Epithelial cell of proximal tubule (primary cell): ENCODE measurements at regions not wholly inside any gene's neighbourhood (a gene's known extent, or its start where the extent isn't known, plus 50 kb on each side); places are given as distances from the start of the nearest gene placed in this dataset.
"Not testable (repeated sequence)": the region's sequence is repeated elsewhere in the genome, so short reads cannot be mapped to it uniquely, and the experiment has no call there.

Source experiments
- DNase-seq: peaks from one replicate; pipeline ENCODE4 v3.0.0-alpha.2; 2011; ENCODE audit warnings: low read depth
- H3K4me3 ChIP-seq: 2 replicates; pipeline ENCODE4 v1.5.1; 2011; ENCODE audit warnings: low read depth, mild to moderate bottlenecking, low read length
- TF ChIP-seq, protein P1 (sequence below): conservative IDR thresholded peaks from 2 replicates; pipeline ENCODE4 v1.5.1; 2012; ENCODE audit warnings: low read depth, mild to moderate bottlenecking, low read length

GRCh38 chr1:22332424-22332717 lies 119.3 kb upstream of the ZBTB40 start:
- TF ChIP-seq, protein P1, sequence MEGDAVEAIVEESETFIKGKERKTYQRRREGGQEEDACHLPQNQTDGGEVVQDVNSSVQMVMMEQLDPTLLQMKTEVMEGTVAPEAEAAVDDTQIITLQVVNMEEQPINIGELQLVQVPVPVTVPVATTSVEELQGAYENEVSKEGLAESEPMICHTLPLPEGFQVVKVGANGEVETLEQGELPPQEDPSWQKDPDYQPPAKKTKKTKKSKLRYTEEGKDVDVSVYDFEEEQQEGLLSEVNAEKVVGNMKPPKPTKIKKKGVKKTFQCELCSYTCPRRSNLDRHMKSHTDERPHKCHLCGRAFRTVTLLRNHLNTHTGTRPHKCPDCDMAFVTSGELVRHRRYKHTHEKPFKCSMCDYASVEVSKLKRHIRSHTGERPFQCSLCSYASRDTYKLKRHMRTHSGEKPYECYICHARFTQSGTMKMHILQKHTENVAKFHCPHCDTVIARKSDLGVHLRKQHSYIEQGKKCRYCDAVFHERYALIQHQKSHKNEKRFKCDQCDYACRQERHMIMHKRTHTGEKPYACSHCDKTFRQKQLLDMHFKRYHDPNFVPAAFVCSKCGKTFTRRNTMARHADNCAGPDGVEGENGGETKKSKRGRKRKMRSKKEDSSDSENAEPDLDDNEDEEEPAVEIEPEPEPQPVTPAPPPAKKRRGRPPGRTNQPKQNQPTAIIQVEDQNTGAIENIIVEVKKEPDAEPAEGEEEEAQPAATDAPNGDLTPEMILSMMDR = no peak
- DNase-seq = no peak
- H3K4me3 ChIP-seq = no peak overlapping the region

DNA sequence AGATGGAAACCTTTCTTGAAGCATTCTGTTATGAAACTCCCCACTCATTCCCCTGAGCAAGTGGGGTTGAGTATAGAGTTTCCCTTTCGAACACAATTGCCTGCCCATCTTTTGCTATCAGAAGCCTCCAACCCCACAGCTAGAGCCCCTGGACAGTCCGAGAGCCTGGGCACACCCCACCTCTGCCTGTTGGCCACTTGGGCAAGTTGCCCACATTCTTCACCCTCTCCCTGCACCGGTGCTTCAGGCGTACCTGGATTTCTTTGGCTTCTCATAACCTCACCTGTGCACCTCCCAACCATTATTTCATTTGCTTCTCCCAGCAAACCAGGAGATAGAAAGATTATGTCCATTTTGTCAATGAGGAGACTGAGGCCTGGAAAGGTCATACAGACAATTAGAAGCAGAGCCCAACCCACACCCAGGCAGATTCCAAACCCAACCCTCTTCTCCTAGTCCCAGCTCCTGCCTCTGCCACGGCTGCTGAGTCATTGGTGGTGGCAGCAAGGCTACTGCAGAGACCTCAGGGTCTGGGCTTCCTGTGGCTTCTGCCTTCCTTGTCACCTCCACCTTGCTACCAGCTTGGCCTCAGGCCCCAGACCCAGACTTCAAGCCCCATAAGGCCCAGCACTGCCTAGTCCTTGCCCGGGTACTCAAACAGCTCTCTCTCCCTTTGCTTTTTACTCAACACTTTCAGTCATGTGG lies 118.7 kb upstream of the ZBTB40 start:
- TF ChIP-seq, protein P1 = no peak
- no peak overlapping the region for H3K4me3 ChIP-seq
- no peak for DNase-seq

DNA sequence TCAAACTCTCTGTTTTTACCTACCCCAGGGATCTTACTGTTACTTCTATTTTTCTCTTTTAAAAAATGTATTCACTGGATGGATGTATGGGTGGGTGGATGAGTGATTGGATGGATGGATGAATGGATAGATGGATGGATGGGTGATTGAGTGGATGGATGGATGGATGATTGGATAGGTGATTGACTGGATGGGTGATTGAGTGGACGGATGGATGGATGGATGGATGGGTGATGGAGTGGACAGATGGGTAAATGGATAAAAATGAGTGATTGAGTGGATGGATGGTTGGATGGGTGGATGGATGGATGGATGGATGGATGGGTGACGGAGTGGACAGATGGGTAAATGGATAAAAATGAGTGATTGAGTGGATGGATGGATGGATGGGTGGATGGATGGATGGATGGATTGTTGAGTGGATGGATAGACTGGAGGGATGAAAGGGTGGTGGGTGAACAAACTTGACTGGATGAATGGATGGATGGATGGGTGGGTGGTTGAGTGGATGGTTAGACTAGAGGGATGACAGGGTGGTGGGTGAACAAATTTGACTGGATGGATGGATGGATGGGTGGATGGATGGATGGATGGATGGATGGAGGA lies 118.0 kb upstream of the ZBTB40 start:
- TF ChIP-seq, protein P1 = no peak
- DNase-seq = no peak
- no peak overlapping the region for H3K4me3 ChIP-seq

- no peak overlapping the region for H3K4me3 ChIP-seq
- no peak for DNase-seq
- TF ChIP-seq, protein P1 = no peak
These were observed 116.6 kb upstream of the ZBTB40 start for GRCh38 chr1:22334860-22335550.

DNA sequence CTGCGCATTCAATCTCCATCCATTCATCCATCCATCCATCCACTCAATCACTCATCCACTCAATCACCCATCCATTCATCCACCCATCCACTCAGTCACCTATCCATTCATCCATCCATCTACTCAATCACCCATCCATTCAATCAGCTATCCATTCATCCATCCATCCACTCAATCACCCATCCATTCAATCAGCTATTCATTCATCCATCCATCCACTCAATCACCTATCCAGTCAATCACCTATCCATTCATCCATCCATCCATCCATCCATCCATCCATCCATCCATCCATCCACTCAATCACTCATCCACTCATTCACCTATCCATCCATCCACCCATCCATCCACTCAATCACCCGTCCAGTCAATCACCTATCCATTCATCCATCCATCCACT lies 115.4 kb upstream of the ZBTB40 start:
- not testable (repeated sequence) for DNase-seq, H3K4me3 ChIP-seq

DNA sequence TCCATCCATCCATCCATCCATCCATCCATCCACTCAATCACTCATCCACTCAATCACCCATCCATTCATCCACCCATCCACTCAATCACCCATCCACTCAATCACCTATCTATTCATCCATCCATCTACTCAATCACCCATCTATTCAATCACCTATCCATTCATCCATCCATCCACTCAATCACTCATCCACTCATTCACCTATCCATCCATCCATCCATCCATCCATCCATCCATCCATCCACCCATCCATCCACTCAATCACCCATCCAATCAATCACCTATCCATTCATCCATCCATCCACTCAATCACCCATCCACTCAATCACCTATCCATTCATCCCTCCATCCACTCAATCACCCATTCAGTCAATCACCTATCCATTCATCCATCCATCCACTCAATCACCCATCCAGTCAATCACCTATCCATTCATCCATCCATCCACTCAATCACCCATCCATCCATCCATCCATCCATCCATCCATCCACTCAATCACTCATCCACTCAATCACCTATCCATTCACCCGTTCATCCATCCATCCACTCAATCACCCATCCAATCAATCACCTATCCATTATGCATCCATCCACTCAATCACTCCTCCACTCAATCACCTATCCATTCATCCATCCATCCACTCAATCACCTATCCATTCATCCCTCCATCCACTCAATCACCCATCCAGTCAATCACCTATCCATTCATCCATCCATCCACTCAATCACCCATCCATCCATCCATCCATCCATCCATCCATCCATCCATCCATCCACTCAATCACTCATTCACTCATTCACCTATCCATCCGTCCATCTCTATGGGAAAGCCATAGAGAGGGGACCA lies 114.7 kb upstream of the ZBTB40 start:
- H3K4me3 ChIP-seq, DNase-seq: not testable (repeated sequence)

DNA sequence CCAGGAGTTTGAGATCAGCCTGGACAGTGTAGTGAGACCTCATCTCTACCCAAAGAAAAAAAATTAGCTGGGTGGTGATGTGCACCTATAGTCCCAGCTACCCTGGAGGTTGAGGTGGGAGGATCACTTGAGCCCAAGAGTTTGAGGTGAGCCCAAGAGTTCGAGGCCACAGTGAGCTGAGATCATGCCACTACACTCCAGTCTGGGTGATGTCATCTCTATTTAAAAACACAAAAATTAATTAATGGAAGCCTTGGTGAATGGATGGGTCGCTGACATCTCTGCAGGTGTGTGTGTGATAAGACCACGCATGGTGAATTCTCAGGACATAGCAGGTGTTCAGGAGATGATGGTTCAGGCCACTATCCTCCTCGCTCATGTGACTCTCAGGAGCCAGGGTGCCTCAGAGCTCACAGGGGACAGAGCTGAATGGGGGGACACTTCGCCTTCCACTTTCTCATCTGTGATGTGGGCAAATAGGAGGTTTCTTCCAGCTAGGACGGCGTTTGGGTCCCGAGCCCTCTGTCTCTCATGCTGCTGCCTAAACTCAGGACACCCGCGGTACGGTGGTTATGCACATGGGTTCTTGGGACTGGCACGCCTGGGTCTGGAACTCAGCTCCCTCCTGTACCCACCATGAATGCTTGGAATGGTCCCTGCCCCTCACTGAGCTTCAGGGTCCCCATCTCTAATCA lies 113.4 kb upstream of the ZBTB40 start:
- DNase-seq = no peak
- no peak overlapping the region for H3K4me3 ChIP-seq
- TF ChIP-seq, protein P1 = no peak
